ENCODE measurements at regions not wholly inside any gene's neighbourhood (a gene's known extent, or its start where the extent isn't known, plus 50 kb on each side); places are given as distances from the start of the nearest gene placed in this dataset.

DNA sequence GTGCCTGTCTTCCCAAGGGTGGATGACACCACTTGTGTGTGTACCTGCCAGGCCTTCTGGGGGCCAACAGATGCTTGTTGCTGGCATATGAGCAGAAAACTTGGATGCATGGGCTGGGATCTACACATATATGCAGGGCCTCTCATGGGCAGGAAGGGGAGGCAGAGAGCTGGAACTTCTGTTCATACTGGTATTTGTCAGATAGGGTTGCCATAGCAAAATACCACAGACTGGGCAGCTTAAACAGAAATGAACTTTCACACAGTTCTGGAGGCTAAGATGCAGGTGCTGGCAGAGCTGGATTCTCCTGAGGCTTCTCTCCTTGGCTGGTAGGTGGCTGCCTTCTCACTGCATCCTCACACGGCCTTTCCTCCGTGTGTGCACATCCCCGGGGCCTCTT lies 121.8 kb downstream of the SUDS3 start (continued):
- TF ChIP-seq NANOG (IDR thresholded peaks at IDR 0.05; ENCODE audit: borderline replicate concordance) (no peak), CREB1 (CRISPR knock-in tag; IDR thresholded peaks at IDR 0.05; ENCODE audit: low read depth) (no peak)

DNA sequence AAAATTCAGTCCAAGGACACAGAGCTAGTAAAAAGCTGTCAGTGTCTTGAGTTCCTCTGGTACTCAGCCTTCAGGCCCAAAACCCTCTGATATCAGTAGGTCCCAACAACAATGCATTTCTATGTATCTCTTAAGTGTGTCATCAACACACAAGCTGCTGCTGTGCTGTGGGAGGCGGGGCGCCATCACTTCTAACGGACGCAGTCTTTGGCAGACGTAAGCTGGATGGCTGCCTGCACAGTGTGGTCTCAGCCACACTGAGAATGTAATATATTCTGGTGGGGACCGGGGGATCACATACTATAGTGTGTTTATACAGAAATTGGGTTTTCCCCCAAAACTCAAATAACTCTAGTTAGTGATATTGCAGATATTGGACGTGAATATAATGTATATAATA lies 123.9 kb downstream of the SUDS3 start:
- Histone ChIP-seq H3K4me3 (no peak overlapping the region), H3K27ac (ENCODE audit: low read depth) (no peak overlapping the region), H3K27me3 (ENCODE audit: insufficient read depth) (no peaks in the 10 kb centered on the region), H3K4me1 (ENCODE audit: insufficient read depth) (no peaks in the 10 kb centered on the region), H3K4me2 (no peak overlapping the region), H3K36me3 (ENCODE audit: insufficient read depth) (no peaks in the 10 kb centered on the region), H4K20me1 (replicated peaks; ENCODE audit: insufficient read depth) (no peaks in the 10 kb centered on the region), H3K79me2 (replicated peaks; ENCODE audit: insufficient read depth) (no peaks in the 10 kb centered on the region), H2AFZ (peak overlapping the region; percentile 43; the same call in 1 of the 2 replicates), H3F3A (replicated peaks; ENCODE audit: low read depth) (no peaks in the 10 kb centered on the region), H3K9me2 (ENCODE audit: insufficient read depth) (no peaks in the 10 kb centered on the region)
- no peaks in the 10 kb centered on the region; the same call in 2 of the 3 replicates for H3K9me3 Mint-ChIP-seq
- H3K4me3 Mint-ChIP-seq = no peak overlapping the region
- H3K27me3 Mint-ChIP-seq (ENCODE audit: insufficient read depth, low read depth, poor library complexity) = peaks cover 4% of the 10 kb centered on the region
- no peaks in the 10 kb centered on the region for H3K4me1 Mint-ChIP-seq
- H3K27ac Mint-ChIP-seq = no peak overlapping the region
- ATAC-seq = no peak
- TF ChIP-seq, protein P1, sequence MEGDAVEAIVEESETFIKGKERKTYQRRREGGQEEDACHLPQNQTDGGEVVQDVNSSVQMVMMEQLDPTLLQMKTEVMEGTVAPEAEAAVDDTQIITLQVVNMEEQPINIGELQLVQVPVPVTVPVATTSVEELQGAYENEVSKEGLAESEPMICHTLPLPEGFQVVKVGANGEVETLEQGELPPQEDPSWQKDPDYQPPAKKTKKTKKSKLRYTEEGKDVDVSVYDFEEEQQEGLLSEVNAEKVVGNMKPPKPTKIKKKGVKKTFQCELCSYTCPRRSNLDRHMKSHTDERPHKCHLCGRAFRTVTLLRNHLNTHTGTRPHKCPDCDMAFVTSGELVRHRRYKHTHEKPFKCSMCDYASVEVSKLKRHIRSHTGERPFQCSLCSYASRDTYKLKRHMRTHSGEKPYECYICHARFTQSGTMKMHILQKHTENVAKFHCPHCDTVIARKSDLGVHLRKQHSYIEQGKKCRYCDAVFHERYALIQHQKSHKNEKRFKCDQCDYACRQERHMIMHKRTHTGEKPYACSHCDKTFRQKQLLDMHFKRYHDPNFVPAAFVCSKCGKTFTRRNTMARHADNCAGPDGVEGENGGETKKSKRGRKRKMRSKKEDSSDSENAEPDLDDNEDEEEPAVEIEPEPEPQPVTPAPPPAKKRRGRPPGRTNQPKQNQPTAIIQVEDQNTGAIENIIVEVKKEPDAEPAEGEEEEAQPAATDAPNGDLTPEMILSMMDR (conservative IDR thresholded peaks at IDR 0.05; ENCODE audit: low read depth in 2 of 2) = no peak
- TF ChIP-seq EZH2 (IDR thresholded peaks at IDR 0.05; ENCODE audit: low read depth, unreplicated experiment) (no peak), CREB1 (CRISPR knock-in tag; IDR thresholded peaks at IDR 0.05; ENCODE audit: low read depth) (no peak), ZNF114 (CRISPR knock-in tag; IDR thresholded peaks at IDR 0.05) (no peak), JUNB (IDR thresholded peaks at IDR 0.05; ENCODE audit: unreplicated experiment) (no peak), ZNF331 (CRISPR knock-in tag; IDR thresholded peaks at IDR 0.05; ENCODE audit: low read depth) (no peak), NANOG (IDR thresholded peaks at IDR 0.05; ENCODE audit: borderline replicate concordance) (no peak), STAT1 (IDR thresholded peaks at IDR 0.05; ENCODE audit: unreplicated experiment) (no peak), POLR2AphosphoS5 (IDR thresholded peaks at IDR 0.05; ENCODE audit: low read depth) (no peak), EZH2phosphoT487 (IDR thresholded peaks at IDR 0.05; ENCODE audit: unreplicated experiment) (no peak)
- TF ChIP-seq, protein P2, sequence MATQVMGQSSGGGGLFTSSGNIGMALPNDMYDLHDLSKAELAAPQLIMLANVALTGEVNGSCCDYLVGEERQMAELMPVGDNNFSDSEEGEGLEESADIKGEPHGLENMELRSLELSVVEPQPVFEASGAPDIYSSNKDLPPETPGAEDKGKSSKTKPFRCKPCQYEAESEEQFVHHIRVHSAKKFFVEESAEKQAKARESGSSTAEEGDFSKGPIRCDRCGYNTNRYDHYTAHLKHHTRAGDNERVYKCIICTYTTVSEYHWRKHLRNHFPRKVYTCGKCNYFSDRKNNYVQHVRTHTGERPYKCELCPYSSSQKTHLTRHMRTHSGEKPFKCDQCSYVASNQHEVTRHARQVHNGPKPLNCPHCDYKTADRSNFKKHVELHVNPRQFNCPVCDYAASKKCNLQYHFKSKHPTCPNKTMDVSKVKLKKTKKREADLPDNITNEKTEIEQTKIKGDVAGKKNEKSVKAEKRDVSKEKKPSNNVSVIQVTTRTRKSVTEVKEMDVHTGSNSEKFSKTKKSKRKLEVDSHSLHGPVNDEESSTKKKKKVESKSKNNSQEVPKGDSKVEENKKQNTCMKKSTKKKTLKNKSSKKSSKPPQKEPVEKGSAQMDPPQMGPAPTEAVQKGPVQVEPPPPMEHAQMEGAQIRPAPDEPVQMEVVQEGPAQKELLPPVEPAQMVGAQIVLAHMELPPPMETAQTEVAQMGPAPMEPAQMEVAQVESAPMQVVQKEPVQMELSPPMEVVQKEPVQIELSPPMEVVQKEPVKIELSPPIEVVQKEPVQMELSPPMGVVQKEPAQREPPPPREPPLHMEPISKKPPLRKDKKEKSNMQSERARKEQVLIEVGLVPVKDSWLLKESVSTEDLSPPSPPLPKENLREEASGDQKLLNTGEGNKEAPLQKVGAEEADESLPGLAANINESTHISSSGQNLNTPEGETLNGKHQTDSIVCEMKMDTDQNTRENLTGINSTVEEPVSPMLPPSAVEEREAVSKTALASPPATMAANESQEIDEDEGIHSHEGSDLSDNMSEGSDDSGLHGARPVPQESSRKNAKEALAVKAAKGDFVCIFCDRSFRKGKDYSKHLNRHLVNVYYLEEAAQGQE (IDR thresholded peaks at IDR 0.05; ENCODE audit: unreplicated experiment) = no peak
- TF ChIP-seq, protein P3, sequence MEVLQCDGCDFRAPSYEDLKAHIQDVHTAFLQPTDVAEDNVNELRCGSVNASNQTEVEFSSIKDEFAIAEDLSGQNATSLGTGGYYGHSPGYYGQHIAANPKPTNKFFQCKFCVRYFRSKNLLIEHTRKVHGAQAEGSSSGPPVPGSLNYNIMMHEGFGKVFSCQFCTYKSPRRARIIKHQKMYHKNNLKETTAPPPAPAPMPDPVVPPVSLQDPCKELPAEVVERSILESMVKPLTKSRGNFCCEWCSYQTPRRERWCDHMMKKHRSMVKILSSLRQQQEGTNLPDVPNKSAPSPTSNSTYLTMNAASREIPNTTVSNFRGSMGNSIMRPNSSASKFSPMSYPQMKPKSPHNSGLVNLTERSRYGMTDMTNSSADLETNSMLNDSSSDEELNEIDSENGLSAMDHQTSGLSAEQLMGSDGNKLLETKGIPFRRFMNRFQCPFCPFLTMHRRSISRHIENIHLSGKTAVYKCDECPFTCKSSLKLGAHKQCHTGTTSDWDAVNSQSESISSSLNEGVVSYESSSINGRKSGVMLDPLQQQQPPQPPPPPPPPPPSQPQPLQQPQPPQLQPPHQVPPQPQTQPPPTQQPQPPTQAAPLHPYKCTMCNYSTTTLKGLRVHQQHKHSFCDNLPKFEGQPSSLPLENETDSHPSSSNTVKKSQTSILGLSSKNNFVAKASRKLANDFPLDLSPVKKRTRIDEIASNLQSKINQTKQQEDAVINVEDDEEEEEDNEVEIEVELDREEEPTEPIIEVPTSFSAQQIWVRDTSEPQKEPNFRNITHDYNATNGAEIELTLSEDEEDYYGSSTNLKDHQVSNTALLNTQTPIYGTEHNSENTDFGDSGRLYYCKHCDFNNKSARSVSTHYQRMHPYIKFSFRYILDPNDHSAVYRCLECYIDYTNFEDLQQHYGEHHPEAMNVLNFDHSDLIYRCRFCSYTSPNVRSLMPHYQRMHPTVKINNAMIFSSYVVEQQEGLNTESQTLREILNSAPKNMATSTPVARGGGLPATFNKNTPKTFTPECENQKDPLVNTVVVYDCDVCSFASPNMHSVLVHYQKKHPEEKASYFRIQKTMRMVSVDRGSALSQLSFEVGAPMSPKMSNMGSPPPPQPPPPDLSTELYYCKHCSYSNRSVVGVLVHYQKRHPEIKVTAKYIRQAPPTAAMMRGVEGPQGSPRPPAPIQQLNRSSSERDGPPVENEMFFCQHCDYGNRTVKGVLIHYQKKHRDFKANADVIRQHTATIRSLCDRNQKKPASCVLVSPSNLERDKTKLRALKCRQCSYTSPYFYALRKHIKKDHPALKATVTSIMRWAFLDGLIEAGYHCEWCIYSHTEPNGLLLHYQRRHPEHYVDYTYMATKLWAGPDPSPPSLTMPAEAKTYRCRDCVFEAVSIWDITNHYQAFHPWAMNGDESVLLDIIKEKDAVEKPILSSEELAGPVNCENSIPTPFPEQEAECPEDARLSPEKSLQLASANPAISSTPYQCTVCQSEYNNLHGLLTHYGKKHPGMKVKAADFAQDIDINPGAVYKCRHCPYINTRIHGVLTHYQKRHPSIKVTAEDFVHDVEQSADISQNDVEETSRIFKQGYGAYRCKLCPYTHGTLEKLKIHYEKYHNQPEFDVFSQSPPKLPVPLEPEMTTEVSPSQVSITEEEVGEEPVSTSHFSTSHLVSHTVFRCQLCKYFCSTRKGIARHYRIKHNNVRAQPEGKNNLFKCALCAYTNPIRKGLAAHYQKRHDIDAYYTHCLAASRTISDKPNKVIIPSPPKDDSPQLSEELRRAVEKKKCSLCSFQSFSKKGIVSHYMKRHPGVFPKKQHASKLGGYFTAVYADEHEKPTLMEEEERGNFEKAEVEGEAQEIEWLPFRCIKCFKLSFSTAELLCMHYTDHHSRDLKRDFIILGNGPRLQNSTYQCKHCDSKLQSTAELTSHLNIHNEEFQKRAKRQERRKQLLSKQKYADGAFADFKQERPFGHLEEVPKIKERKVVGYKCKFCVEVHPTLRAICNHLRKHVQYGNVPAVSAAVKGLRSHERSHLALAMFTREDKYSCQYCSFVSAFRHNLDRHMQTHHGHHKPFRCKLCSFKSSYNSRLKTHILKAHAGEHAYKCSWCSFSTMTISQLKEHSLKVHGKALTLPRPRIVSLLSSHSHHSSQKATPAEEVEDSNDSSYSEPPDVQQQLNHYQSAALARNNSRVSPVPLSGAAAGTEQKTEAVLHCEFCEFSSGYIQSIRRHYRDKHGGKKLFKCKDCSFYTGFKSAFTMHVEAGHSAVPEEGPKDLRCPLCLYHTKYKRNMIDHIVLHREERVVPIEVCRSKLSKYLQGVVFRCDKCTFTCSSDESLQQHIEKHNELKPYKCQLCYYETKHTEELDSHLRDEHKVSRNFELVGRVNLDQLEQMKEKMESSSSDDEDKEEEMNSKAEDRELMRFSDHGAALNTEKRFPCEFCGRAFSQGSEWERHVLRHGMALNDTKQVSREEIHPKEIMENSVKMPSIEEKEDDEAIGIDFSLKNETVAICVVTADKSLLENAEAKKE (CRISPR knock-in tag; IDR thresholded peaks at IDR 0.05) = no peak
- TF ChIP-seq, protein P4, sequence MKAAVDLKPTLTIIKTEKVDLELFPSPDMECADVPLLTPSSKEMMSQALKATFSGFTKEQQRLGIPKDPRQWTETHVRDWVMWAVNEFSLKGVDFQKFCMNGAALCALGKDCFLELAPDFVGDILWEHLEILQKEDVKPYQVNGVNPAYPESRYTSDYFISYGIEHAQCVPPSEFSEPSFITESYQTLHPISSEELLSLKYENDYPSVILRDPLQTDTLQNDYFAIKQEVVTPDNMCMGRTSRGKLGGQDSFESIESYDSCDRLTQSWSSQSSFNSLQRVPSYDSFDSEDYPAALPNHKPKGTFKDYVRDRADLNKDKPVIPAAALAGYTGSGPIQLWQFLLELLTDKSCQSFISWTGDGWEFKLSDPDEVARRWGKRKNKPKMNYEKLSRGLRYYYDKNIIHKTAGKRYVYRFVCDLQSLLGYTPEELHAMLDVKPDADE (IDR thresholded peaks at IDR 0.05) = no peak
- DNase-seq (ENCODE audit: low spot score) = no peak
- no peaks in the 10 kb centered on the region for H3K36me3 Mint-ChIP-seq (ENCODE audit: low read depth)

All from GM23338 (cell line).